Jurkat, Clone E6-1 (cell line): ENCODE measurements at regions not wholly inside any gene's neighbourhood (a gene's known extent, or its start where the extent isn't known, plus 50 kb on each side); places are given as distances from the start of the nearest gene placed in this dataset.
"Not testable (repeated sequence)": the region's sequence is repeated elsewhere in the genome, so short reads cannot be mapped to it uniquely, and the experiment has no call there.

ENCODE experiments used
- DNase-seq: peaks from one replicate; pipeline ENCODE4 v3.0.0-alpha.2; 2011; ENCODE audit warnings: low read depth, low spot score
- H3K4me3 ChIP-seq: 2 replicates; pipeline ENCODE4 v1.5.1; 2011; ENCODE audit warnings: mild to moderate bottlenecking, low read length, control low read depth, moderate library complexity

- no peak for DNase-seq
These were observed 667.4 kb downstream of the ROBO2 start for GRCh38 chr3:77707281-77707680.

GRCh38 chr3:77709155-77709554 lies 669.3 kb downstream of the ROBO2 start:
- H3K4me3 ChIP-seq, result no peak overlapping the region
- no peak for DNase-seq

More at GRCh38 chr3:77707281-77707680, 667.4 kb downstream of the ROBO2 start:
- no peak overlapping the region for H3K4me3 ChIP-seq

DNA sequence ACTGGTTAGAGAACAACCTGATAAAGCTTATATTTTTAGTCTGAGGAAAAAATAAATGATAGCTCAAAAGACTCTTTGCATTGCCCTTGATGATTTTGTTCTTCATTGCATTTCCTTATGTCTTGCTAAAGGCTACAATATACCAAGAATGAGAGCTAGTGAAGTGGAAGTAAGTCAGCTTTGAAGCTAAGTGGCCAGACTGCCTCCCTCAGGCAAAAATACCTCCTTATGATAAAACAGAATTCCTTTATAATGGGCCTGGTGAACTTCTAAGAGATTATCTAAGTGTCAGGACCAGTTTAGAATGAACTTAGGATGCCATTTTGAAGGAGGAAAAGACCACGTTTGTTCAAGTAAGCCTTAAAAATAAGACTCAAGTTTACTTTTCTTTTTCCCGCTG lies 678.4 kb downstream of the ROBO2 start:
- no peak for DNase-seq

DNA sequence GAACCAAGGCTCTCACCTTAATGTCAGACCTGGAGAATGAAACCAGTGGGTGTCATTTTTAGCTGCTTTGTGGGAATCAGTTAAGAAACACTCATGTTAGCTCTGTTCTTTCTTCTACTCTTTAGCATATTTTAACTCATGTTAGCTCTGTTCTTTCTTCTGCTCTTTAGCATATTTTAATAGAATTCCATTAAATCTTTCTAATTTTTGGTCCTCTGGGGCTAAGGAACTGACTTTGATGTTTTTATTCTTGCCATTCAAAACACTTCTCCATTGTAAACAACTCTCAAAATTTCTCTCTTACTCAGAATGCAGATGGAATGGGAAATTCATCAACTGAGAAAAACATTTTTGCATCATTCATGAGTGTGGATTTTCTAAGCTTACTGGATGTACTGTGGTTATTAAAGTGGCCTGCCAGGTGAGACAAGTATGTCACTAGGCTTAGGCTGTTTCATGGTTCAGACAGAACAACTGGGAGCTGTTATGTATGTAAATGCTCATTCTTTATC lies 680.6 kb downstream of the ROBO2 start:
- no peak overlapping the region for H3K4me3 ChIP-seq
- DNase-seq, result no peak

More for the DNA sequence above, 678.4 kb downstream of the ROBO2 start:
- H3K4me3 ChIP-seq, result no peak overlapping the region

- no peak overlapping the region for H3K4me3 ChIP-seq
- DNase-seq, result no peak
These were observed 686.6 kb downstream of the ROBO2 start for GRCh38 chr3:77726517-77726916.

DNA sequence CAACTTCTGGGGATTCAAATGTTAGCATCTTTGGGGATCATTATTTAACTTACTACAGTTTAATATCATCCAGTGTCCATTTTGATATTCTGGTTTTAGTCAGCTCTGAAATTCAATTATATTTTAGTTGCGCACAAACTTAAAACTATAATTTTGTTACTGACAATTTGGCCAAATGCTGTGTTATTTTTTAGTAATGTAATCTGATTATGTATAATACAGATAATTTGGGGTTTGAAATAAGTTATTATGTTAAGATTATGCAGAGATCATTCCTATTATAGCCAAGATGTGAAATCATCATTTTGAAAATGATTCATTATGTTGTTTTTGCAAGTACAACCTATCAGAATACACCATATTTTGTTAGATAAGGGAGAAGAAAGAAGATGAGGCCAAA lies 706.1 kb downstream of the ROBO2 start:
- no peak for DNase-seq
- H3K4me3 ChIP-seq, result no peak overlapping the region

- no peak overlapping the region for H3K4me3 ChIP-seq
- DNase-seq, result no peak
These were observed 707.0 kb downstream of the ROBO2 start for GRCh38 chr3:77746892-77747291.

DNA sequence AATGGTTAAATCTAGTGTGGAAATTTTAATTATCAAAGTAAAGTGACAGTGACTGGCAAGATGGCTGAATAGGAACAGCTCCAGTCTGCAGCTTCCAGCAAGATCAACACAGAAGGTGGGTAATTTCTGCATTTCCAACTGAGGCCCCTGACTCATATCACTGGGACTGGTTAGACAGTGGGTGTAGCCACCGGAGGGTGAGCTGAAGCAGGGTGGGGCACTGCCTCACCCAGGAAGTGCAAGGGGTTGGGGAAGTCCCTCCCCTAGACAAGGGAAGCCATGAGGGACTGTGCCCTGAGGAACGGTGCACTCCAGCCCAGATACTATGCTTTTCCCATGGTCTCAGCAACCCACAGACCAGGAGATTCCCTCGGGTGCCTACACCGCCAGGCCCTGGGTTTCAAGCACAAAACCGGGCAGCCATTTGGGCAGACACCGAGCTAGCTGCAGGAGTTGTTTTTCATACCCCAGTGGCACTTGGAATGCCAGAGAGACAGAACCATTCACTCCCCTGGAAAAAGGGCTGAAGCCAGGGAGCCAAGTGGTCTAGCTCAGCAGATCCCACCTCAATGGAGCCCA lies 716.6 kb downstream of the ROBO2 start:
- not testable (repeated sequence) for DNase-seq, H3K4me3 ChIP-seq

GRCh38 chr3:77772459-77772858 lies 732.6 kb downstream of the ROBO2 start:
- H3K4me3 ChIP-seq, result no peak overlapping the region
- no peak for DNase-seq

DNA sequence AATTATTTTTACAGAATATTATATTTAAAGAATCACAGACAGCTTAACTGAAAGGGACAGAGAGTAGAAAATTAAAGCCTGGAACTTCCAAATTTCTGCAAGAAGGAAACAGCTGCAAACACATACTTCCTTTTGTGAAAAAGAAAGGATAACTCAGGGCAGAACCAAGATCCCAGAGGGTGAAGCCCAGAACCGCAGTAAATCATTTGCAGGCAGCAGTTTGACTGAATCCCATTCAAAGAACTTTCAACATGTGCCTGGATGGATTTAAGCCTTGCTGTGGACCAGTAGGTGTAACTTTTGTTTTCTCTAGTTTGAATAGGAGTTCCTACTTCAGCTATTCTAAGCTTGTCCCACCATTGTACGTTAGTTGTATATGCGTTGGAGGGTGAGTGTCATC lies 733.2 kb downstream of the ROBO2 start:
- no peak overlapping the region for H3K4me3 ChIP-seq
- no peak for DNase-seq

DNA sequence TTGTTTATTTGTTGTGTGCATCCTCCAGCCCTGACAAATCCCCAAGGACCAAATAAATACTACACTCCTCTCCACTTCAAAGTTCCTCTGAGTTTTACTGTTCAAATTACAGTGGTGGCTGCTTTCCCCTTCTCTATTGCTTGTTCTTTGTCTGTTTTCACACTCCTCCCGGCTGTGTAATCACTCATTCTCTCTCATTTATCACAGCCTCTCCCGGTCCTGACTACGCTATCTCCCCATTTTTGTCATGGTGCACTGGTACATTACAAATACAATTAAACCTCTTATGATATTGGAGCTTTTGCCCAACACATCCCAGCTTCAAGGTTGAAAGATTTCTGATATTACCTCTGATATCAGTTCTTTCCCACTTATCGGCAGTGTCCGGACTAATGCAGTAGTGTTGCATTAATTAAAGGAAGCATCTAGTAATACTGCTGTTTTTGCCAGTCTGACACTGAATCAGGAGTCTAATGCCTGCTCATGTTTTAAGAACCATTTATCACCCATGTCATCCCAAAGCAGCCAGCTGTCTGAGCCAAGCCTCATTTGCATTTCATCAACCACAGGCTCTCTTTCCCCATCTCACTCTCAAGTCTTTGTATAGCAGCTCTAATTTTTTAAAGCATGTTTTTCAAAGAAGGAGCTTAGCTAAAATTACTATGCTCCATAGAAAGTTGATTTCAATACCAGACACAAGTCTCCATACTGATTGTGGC lies 740.5 kb downstream of the ROBO2 start:
- no peak for DNase-seq
- no peak overlapping the region for H3K4me3 ChIP-seq

DNA sequence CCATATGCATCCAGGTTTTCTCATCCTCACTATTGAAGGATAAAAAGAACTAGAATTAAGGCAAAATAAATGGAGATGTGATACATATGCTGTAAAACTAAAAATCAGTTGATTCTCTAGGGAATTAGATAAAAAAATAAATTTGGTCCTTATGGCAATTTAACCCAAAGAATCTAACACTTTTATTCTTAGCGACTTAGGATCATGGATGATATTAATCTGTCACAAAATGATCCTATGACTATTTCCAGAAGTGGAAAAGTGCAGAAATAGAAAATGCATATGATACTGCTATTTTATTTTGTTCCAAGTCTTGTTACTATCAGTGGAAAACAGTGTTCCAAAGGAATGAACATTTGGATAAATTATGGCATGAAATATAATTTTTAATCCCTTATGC lies 746.3 kb downstream of the ROBO2 start:
- no peak for DNase-seq
- H3K4me3 ChIP-seq, result no peak overlapping the region

GRCh38 chr3:77795013-77795412 lies 755.1 kb downstream of the ROBO2 start:
- H3K4me3 ChIP-seq, result no peak overlapping the region
- DNase-seq, result no peak

DNA sequence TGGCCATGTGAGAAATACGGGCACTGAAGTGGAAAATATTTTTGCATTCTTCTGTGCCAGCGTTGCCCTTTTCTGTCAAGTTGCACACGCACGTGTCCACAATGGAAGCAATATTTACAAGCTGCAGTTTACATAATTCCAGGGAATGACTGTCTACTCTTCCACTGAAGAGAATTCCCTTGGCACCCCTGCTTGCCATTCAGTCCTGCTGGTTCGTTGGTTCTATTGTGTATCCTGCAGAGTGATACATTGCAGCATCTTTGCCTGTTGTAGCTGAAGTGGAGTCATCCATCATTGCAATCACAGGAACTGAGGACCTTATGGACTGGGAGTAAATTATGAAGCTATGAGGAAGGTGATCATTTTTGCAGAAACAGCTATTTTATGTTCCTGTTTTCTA lies 759.4 kb downstream of the ROBO2 start:
- no peak for DNase-seq
- H3K4me3 ChIP-seq, result no peak overlapping the region

- no peak for DNase-seq
These were observed 761.0 kb downstream of the ROBO2 start for GRCh38 chr3:77800893-77801292.

DNA sequence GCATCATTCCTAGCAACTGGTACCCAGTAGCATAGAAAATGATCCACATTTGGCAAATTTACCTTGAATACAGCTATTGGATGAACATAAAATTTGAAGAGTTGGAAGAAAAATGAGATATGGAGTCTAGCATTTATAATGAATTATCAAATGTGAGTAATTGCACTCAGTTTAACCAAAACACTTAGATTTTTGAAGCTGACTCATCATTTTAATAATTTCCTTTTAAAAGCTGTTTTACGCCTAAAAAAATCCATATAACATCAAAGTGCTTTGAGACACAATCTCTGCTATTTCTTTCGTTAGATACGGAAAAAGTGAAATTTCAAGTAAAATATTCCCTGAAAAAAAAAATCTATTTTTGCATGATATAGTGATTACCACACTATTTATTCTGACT lies 767.4 kb downstream of the ROBO2 start:
- no peak overlapping the region for H3K4me3 ChIP-seq
- no peak for DNase-seq

More at GRCh38 chr3:77800893-77801292, 761.0 kb downstream of the ROBO2 start:
- no peak overlapping the region for H3K4me3 ChIP-seq

- H3K4me3 ChIP-seq, result no peak overlapping the region
These were observed 774.9 kb downstream of the ROBO2 start for GRCh38 chr3:77814845-77815244.

GRCh38 chr3:77815467-77815866 lies 775.6 kb downstream of the ROBO2 start:
- DNase-seq, result no peak
- no peak overlapping the region for H3K4me3 ChIP-seq

More at GRCh38 chr3:77814845-77815244, 774.9 kb downstream of the ROBO2 start:
- no peak for DNase-seq

- no peak overlapping the region for H3K4me3 ChIP-seq
- DNase-seq, result no peak
These were observed 776.5 kb downstream of the ROBO2 start for GRCh38 chr3:77816366-77816765.

DNA sequence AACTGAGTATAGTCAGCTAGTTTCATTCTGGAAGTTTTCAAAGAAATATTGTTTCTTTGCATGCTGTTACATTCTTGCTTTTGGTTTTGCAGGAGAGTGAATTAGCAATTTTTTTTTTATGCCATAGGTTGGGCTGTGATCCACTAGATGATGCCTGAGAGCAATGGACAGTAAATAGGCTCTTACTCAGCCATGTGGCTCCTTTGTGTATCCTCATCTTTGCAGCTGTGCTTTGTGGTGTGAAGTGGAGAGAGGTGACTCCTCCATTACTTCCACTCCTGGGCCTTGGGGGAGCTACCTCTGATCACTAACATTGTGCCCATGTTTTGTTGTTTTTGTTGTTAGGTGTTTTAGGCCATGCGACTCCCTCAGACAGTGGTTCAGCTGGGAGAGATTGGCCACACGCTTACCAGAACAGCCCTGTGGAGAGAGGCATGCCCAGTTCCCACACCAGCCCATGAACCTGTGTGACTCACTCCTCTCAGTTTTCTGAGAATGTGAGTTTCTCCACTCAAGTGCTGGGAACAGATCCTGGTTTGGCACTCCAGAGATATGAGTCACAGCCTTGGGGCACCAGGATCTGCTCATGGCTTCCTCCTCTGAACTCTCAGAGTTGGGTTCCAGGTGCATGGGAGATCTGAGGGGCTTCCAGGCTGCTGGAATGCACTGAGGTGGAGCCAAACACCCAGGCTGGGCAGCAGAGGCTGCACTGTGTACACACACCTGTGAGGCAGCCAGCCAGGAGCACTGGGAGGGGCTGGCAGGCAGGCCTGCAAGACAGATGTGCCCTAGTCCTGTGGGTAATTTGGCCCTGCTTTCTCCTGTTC lies 785.3 kb downstream of the ROBO2 start:
- DNase-seq, result no peak
- no peak overlapping the region for H3K4me3 ChIP-seq
